ENCODE measurements at regions not wholly inside any gene's neighbourhood (a gene's known extent, or its start where the extent isn't known, plus 50 kb on each side); places are given as distances from the start of the nearest gene placed in this dataset.

GRCh38 chr4:14184265-14184664 lies 556.7 kb upstream of the BOD1L1 start:
- no peak overlapping the region for H3K9ac ChIP-seq (ENCODE audit: extremely low read depth, insufficient read length, low read length)
- H3K9me3 ChIP-seq (ENCODE audit: control insufficient read depth, low read depth, low read length), result no peaks in the 10 kb centered on the region
- no peaks in the 10 kb centered on the region for H4K20me1 ChIP-seq (ENCODE audit: control insufficient read depth, insufficient read depth, insufficient read length)
- H3K36me3 Mint-ChIP-seq (ENCODE audit: insufficient read depth in 1 of 3, low read depth in 3 of 3), result no peaks in the 10 kb centered on the region
- no CpG with 5 or more reads among the region's 3 CpGs for WGBS (ENCODE audit: extremely low coverage, insufficient read length, low lambda C conversion rate)
- no peak overlapping the region for H3K27ac ChIP-seq (ENCODE audit: insufficient read length, low read depth, low read length)
- H2BK12ac ChIP-seq (ENCODE audit: insufficient read length, low read depth, low read length), result no peak overlapping the region
- H3K56ac ChIP-seq (ENCODE audit: insufficient read length, low read depth, low read length), result no peak overlapping the region
- no peaks in the 10 kb centered on the region for H3K79me2 ChIP-seq (ENCODE audit: insufficient read depth, low read length)
- no peak overlapping the region for H2BK15ac ChIP-seq (ENCODE audit: low read depth, low read length)
- no peak overlapping the region for H3K4ac ChIP-seq (ENCODE audit: low read depth, low read length)
- H3K4me2 ChIP-seq (ENCODE audit: insufficient read depth, insufficient read length, low read length), result no peak overlapping the region
- no peak overlapping the region for H4K91ac ChIP-seq (ENCODE audit: insufficient read length, low read depth, low read length)
- DNase-seq, result no peak
- H2BK20ac ChIP-seq (ENCODE audit: low read depth, low read length, poor library complexity, severe bottlenecking), result no peak overlapping the region
- H3K27me3 ChIP-seq (ENCODE audit: insufficient read depth, low read length), result no peaks in the 10 kb centered on the region
- H3K18ac ChIP-seq (ENCODE audit: insufficient read length, low read depth, low read length), result no peak overlapping the region
- no peak overlapping the region for H4K5ac ChIP-seq (ENCODE audit: insufficient read length, low read depth, low read length)
- no peak overlapping the region for H3K14ac ChIP-seq (ENCODE audit: insufficient read depth, low read length)
- no peak overlapping the region for H2AK5ac ChIP-seq (ENCODE audit: insufficient read length, low read length)
- 0 out of 2 replicates have a peak, but pooled peaks cover 2% of the 10 kb centered on the region for H3K4me1 ChIP-seq (ENCODE audit: insufficient read depth, low read length)
- H3K79me1 ChIP-seq (ENCODE audit: insufficient read depth, low read depth, low read length, poor library complexity, severe bottlenecking), result no peaks in the 10 kb centered on the region
- TF ChIP-seq CTCF (conservative IDR thresholded peaks at IDR 0.05), result no peak
- H3T11ph ChIP-seq (ENCODE audit: low read length), result no peak overlapping the region
- H3K23me2 ChIP-seq (ENCODE audit: insufficient read length, low read depth, low read length, poor library complexity, severe bottlenecking), result no peaks in the 10 kb centered on the region
- H2BK5ac ChIP-seq (ENCODE audit: insufficient read length, low read length), result no peak overlapping the region
- no peak overlapping the region for H3K23ac ChIP-seq (ENCODE audit: insufficient read length, low read depth, low read length)
- H2AFZ ChIP-seq (ENCODE audit: low read length), result no peak overlapping the region
- no peak overlapping the region for H2BK120ac ChIP-seq (ENCODE audit: low read depth, low read length, poor library complexity, severe bottlenecking)
- peaks cover 14 to 29% of the 10 kb centered on the region in 2 experiments for H3K4me1 Mint-ChIP-seq
- peak overlapping the region in 1 of 3 experiments; percentile 58; a peak in 1 of 7 replicates for H3K27ac Mint-ChIP-seq
- no peak overlapping the region for H4K8ac ChIP-seq (replicated peaks; ENCODE audit: insufficient read length, low read depth, low read length)
- H3K9me3 Mint-ChIP-seq, result no peaks in the 10 kb centered on the region
- H3K4me3 Mint-ChIP-seq, result no peak overlapping the region
- no peaks in the 10 kb centered on the region for H3K27me3 Mint-ChIP-seq (ENCODE audit: low read depth)

All from H9 (cell line).